ENCODE measurements at regions not wholly inside any gene's neighbourhood (a gene's known extent, or its start where the extent isn't known, plus 50 kb on each side); places are given as distances from the start of the nearest gene placed in this dataset.

DNA sequence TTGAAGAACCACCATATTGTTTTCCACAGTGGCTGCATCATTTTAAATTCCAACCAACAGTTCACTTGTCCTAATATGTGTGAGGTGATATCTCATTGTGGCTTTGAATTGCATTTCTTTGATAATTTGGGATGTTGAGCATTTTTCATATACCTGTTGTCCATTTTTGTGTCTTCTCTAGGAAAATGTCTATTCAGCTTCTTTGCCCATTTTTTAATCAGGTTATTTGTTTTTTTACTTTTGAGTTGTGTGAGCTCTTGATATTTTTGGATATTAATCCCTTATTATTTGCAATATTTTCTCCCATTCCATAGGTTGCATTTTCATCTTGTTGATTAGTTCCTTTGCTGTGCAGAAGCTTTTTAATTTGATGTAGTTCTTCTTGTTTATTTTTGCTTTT lies 95.1 kb upstream of the CCDC71L start:
- no peak overlapping the region for H3K4me3 ChIP-seq
- DNase-seq (ENCODE audit: low spot score) = no peak
- Mint-ChIP-seq H3K36me3 (ENCODE audit: low read depth) (peaks cover 33% of the 10 kb centered on the region; the same call in 2 of the 3 replicates), H3K27ac (no peak overlapping the region), H3K27me3 (ENCODE audit: insufficient read depth, low read depth, poor library complexity) (no peaks in the 10 kb centered on the region), H3K9me3 (peaks cover 41% of the 10 kb centered on the region), H3K4me1 (no peaks in the 10 kb centered on the region; the same call in 2 of the 3 replicates), H3K4me3 (no peak overlapping the region)
- 0 out of 2 replicates have a peak, but pooled peaks cover 5% of the 10 kb centered on the region for H3K9me2 ChIP-seq (ENCODE audit: insufficient read depth)
- H3F3A ChIP-seq (replicated peaks; ENCODE audit: low read depth) = no peaks in the 10 kb centered on the region
- no peaks in the 10 kb centered on the region for H3K4me1 ChIP-seq (ENCODE audit: insufficient read depth)
- H3K27me3 ChIP-seq (ENCODE audit: insufficient read depth) = no peaks in the 10 kb centered on the region
- peaks cover 7% of the 10 kb centered on the region for H3K36me3 ChIP-seq (ENCODE audit: insufficient read depth)
- ATAC-seq = no peak
- no peak overlapping the region for H3K27ac ChIP-seq (ENCODE audit: low read depth)
- H3K79me2 ChIP-seq (replicated peaks; ENCODE audit: insufficient read depth) = no peaks in the 10 kb centered on the region
- no peaks in the 10 kb centered on the region; the same call in 1 of the 2 replicates for H4K20me1 ChIP-seq (replicated peaks; ENCODE audit: insufficient read depth)
- TF ChIP-seq EZH2phosphoT487 (IDR thresholded peaks at IDR 0.05; ENCODE audit: unreplicated experiment) = no peak
- TF ChIP-seq, protein P1, sequence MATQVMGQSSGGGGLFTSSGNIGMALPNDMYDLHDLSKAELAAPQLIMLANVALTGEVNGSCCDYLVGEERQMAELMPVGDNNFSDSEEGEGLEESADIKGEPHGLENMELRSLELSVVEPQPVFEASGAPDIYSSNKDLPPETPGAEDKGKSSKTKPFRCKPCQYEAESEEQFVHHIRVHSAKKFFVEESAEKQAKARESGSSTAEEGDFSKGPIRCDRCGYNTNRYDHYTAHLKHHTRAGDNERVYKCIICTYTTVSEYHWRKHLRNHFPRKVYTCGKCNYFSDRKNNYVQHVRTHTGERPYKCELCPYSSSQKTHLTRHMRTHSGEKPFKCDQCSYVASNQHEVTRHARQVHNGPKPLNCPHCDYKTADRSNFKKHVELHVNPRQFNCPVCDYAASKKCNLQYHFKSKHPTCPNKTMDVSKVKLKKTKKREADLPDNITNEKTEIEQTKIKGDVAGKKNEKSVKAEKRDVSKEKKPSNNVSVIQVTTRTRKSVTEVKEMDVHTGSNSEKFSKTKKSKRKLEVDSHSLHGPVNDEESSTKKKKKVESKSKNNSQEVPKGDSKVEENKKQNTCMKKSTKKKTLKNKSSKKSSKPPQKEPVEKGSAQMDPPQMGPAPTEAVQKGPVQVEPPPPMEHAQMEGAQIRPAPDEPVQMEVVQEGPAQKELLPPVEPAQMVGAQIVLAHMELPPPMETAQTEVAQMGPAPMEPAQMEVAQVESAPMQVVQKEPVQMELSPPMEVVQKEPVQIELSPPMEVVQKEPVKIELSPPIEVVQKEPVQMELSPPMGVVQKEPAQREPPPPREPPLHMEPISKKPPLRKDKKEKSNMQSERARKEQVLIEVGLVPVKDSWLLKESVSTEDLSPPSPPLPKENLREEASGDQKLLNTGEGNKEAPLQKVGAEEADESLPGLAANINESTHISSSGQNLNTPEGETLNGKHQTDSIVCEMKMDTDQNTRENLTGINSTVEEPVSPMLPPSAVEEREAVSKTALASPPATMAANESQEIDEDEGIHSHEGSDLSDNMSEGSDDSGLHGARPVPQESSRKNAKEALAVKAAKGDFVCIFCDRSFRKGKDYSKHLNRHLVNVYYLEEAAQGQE (IDR thresholded peaks at IDR 0.05; ENCODE audit: unreplicated experiment) = no peak
- TF ChIP-seq JUNB (IDR thresholded peaks at IDR 0.05; ENCODE audit: unreplicated experiment) = no peak
- TF ChIP-seq CREB1 (CRISPR knock-in tag; IDR thresholded peaks at IDR 0.05; ENCODE audit: low read depth) = no peak
- no peak for TF ChIP-seq ZNF114 (CRISPR knock-in tag; IDR thresholded peaks at IDR 0.05)
- TF ChIP-seq STAT1 (IDR thresholded peaks at IDR 0.05; ENCODE audit: unreplicated experiment) = no peak
- TF ChIP-seq, protein P2, sequence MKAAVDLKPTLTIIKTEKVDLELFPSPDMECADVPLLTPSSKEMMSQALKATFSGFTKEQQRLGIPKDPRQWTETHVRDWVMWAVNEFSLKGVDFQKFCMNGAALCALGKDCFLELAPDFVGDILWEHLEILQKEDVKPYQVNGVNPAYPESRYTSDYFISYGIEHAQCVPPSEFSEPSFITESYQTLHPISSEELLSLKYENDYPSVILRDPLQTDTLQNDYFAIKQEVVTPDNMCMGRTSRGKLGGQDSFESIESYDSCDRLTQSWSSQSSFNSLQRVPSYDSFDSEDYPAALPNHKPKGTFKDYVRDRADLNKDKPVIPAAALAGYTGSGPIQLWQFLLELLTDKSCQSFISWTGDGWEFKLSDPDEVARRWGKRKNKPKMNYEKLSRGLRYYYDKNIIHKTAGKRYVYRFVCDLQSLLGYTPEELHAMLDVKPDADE (IDR thresholded peaks at IDR 0.05) = no peak
- TF ChIP-seq NANOG (IDR thresholded peaks at IDR 0.05; ENCODE audit: borderline replicate concordance) = no peak
- no peak for TF ChIP-seq EZH2 (IDR thresholded peaks at IDR 0.05; ENCODE audit: low read depth, unreplicated experiment)
- TF ChIP-seq, protein P3, sequence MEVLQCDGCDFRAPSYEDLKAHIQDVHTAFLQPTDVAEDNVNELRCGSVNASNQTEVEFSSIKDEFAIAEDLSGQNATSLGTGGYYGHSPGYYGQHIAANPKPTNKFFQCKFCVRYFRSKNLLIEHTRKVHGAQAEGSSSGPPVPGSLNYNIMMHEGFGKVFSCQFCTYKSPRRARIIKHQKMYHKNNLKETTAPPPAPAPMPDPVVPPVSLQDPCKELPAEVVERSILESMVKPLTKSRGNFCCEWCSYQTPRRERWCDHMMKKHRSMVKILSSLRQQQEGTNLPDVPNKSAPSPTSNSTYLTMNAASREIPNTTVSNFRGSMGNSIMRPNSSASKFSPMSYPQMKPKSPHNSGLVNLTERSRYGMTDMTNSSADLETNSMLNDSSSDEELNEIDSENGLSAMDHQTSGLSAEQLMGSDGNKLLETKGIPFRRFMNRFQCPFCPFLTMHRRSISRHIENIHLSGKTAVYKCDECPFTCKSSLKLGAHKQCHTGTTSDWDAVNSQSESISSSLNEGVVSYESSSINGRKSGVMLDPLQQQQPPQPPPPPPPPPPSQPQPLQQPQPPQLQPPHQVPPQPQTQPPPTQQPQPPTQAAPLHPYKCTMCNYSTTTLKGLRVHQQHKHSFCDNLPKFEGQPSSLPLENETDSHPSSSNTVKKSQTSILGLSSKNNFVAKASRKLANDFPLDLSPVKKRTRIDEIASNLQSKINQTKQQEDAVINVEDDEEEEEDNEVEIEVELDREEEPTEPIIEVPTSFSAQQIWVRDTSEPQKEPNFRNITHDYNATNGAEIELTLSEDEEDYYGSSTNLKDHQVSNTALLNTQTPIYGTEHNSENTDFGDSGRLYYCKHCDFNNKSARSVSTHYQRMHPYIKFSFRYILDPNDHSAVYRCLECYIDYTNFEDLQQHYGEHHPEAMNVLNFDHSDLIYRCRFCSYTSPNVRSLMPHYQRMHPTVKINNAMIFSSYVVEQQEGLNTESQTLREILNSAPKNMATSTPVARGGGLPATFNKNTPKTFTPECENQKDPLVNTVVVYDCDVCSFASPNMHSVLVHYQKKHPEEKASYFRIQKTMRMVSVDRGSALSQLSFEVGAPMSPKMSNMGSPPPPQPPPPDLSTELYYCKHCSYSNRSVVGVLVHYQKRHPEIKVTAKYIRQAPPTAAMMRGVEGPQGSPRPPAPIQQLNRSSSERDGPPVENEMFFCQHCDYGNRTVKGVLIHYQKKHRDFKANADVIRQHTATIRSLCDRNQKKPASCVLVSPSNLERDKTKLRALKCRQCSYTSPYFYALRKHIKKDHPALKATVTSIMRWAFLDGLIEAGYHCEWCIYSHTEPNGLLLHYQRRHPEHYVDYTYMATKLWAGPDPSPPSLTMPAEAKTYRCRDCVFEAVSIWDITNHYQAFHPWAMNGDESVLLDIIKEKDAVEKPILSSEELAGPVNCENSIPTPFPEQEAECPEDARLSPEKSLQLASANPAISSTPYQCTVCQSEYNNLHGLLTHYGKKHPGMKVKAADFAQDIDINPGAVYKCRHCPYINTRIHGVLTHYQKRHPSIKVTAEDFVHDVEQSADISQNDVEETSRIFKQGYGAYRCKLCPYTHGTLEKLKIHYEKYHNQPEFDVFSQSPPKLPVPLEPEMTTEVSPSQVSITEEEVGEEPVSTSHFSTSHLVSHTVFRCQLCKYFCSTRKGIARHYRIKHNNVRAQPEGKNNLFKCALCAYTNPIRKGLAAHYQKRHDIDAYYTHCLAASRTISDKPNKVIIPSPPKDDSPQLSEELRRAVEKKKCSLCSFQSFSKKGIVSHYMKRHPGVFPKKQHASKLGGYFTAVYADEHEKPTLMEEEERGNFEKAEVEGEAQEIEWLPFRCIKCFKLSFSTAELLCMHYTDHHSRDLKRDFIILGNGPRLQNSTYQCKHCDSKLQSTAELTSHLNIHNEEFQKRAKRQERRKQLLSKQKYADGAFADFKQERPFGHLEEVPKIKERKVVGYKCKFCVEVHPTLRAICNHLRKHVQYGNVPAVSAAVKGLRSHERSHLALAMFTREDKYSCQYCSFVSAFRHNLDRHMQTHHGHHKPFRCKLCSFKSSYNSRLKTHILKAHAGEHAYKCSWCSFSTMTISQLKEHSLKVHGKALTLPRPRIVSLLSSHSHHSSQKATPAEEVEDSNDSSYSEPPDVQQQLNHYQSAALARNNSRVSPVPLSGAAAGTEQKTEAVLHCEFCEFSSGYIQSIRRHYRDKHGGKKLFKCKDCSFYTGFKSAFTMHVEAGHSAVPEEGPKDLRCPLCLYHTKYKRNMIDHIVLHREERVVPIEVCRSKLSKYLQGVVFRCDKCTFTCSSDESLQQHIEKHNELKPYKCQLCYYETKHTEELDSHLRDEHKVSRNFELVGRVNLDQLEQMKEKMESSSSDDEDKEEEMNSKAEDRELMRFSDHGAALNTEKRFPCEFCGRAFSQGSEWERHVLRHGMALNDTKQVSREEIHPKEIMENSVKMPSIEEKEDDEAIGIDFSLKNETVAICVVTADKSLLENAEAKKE (CRISPR knock-in tag; IDR thresholded peaks at IDR 0.05) = no peak
- H2AFZ ChIP-seq = no peak overlapping the region
- H3K4me2 ChIP-seq = no peak overlapping the region

Measured in GM23338 (cell line).